KBM-7 (cell line): ENCODE measurements at regions not wholly inside any gene's neighbourhood (a gene's known extent, or its start where the extent isn't known, plus 50 kb on each side); places are given as distances from the start of the nearest gene placed in this dataset.

Experiments used
- DNase-seq: peaks from one replicate; pipeline ENCODE4 v3.0.0-alpha.2; 2015
- in situ Hi-C: fragments of 300-500 bp; cut with MboI; formaldehyde crosslinking; loops from 2 replicates; pipeline ENCODE4 v1.14.3; 2020; ENCODE audit warnings: low sequenced_read_pairs, low pct_unique_long_range_greater_than_20kb, mixed read lengths

DNA sequence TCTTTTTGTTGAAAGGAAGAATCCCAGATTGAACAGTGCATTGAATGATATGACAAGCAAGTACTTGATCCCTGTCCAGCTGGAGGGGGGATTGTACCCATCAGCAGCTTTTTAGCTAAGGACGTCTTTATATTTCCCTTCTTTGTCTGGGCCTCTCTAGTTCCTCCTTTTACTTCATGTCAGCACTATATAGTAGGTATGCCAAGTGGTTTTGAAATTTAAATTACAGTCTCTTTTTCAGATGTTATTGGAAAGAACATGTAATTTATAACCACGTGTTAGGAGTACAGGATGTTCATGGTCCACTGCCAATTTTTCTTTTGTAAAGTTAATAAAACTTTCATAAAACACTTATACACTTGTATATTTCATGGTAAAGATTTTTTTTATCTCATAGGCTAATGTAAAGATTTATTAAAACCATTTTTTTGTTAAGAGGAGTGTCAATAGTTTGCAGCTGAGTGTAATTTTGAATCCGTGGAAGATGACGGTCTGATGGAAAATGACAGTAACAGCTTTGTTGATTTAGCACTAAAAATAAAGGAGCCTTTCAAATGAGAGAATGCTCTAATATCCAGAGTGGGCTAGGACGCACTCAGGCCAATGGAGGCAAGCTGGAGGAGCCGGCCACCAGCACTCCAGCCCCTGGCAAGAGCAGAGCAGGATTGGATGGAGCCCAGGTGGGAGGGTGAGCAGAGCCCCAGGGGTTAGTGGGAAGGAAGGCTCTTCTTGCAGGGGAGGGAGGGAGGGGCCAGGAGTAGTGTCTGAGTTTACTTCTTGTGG lies 488.3 kb downstream of the INSC start:
- no peak for DNase-seq
- in situ Hi-C loops = no loop called here

GRCh38 chr11:15605094-15605493 lies 490.4 kb downstream of the INSC start:
- in situ Hi-C loops = no loop called here
- no peak for DNase-seq

DNA sequence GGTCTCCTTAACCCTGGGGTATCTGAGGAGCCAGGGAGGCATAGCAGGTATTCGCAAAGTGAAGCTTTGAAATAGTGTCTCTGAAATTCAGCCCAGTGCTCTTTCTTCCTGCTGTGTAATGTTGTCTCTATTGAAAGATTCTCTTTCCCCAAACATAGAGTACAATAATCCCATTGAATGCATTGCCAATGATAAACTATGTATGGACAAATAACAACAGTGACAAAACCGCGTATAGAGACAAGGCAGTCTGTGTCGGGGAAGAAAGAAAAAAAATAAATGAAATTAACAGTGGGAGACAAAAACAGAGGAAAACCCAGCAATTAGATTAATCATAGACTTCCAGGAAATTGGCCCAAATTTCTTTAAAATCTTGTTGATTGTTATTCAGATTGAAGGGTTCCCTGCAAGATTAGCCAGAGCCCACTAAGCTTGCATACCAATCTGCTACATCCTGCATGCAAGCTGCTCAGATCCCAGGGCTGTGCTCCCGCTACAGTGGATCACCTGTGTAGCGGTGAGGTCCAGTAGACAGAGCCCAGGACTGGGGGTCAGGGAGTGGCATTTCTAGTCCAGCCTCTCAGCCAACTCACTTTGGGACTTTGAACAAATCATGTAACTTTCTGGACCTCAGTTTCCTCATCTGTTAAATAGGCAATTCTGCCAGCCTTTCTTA lies 492.8 kb downstream of the INSC start:
- in situ Hi-C loops = no loop called here
- DNase-seq = no peak

- in situ Hi-C loops = no loop called here
- DNase-seq = no peak
Observed at GRCh38 chr11:15609445-15609844, 494.7 kb downstream of the INSC start.

DNA sequence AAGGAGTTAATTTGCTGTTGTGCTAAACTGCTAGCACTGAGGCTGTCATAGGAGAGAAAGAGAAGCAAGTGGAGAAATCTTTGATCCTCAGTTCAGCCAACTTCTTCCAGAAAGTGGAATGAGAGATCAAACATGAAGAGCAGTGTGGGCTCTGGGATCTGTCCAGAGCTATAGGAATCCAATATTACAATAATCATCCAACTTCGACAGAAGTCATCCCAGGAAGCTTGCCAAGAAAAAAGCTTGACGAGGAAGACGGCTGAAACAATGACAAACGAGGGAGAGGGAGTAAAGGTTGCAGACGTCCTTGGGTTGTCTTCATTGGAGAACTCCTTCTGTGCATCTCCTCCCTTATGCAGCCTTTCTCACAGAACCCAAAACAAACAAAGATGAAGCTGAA lies 496.2 kb downstream of the INSC start:
- in situ Hi-C loops = no loop called here
- DNase-seq = no peak

DNA sequence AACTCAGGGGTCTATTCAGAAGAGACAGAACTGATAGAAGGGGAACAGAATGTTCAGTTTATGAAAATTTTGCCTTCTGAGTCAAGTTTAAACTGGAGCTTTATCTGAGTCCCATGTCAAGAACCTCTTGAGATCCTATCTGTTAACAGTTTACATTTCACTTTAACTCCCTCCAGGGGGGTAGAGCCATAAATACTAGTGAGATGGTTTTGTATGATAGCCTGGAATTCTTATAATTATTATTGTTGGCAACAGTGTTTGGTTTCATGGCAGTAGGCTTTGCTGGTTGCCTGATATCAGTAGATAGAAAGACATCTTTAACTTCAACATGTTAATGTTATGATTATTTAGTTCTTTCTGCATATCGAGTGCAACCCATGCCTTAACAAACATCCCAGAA lies 498.5 kb downstream of the INSC start:
- DNase-seq = no peak
- in situ Hi-C loops = no loop called here

- in situ Hi-C loops = no loop called here
- DNase-seq = no peak
Observed at GRCh38 chr11:15613789-15614188, 499.1 kb downstream of the INSC start.

DNA sequence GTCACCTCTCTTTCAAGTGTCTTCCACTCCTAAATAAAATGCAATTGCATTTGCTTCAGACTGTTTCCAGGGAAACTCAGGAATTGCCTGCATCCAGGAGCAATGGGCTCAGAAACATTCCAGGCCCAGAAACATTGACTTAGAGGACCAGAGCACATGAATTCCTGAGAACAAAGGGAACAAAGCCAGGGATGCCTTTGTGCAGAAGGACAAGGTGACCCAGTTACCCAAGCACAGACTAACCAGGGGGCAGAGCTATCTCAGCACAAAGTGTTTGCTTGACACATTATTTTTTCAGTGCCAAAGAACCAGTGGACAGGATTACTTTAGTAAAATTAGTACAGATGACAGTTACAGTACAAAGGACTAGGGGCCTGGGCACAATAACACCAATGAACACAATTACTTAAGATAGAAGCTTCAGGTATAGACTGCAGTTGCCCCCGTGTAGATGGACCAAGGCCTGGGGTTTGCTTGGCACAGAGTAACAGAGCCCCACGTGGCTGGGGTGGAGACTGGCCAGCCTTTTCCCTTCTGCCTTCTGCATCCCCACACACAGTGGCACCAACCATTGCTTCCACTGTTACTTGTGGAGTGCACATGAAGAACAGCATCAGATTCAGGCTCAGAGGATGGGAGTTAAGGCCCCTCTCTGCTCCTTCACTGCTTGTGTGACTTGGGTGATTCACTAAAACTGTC lies 500.8 kb downstream of the INSC start:
- in situ Hi-C loops = no loop called here
- DNase-seq = no peak

GRCh38 chr11:15616130-15617105 lies 501.7 kb downstream of the INSC start:
- in situ Hi-C loops = no loop called here
- no peak for DNase-seq

GRCh38 chr11:15617126-15617525 lies 502.4 kb downstream of the INSC start:
- DNase-seq = no peak
- in situ Hi-C loops = no loop called here

DNA sequence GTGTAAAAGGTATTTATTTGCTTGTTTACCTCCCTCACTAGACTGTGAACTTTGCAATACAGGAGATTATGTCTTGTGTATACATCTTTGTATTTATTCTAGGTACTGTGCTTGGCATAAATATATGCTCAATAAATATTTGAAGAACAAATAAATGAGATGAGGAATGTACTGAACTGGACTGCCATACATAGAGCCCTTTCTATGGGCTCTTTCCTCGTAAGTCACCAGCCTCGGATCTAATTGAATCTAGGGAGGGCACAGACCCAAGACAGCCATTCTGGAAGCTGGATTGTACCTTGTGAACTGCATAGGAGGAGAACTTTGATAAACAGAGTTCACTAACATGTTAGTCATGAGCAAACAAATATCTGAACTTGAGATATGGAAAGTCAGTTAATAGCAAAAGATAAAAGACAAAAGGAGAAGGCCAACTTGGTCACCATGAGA lies 503.9 kb downstream of the INSC start:
- in situ Hi-C loops = no loop called here
- no peak for DNase-seq

- DNase-seq = no peak
- in situ Hi-C loops = no loop called here
Observed at GRCh38 chr11:15621565-15621964, 506.8 kb downstream of the INSC start.

- no peak for DNase-seq
- in situ Hi-C loops = no loop called here
Observed at GRCh38 chr11:15622231-15622890, 507.6 kb downstream of the INSC start.

DNA sequence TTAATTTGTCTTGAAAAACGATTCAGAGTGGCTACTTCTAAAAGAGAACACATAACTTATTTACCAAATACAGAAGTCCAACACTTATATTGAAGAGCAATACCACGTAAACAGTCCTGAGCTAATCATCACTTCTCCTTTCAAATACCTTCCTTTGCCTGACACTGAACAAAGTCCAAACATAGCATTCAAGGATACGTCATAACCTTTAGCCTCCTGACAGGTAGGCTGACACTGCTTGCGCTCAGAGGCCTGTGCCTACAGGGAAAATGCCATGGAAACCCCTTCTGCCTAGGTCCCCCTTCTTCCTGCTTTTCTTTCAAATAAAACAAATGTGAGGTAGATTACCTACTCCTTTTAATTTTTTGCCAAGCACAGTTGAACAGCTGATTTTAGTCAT lies 510.0 kb downstream of the INSC start:
- in situ Hi-C loops = no loop called here
- no peak for DNase-seq

DNA sequence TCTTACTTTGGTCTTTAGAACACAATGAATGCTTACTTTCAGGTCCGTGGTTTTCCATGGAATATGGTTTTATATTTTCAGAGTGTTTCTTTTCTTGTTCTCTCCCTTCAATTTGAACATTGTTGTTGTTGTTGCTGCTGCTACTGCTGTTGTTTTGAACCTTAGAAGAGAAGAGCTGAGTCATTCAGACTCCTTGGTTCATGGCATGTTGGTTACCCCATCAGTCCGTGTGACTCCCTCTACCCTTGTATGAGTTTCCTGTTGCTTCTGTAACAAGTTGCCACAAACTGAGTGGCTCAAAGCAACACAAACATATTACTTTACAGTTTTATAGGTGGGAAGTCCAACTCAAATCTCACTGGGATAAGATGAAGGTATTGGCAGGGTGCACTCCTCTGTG lies 511.0 kb downstream of the INSC start:
- no peak for DNase-seq
- in situ Hi-C loops = no loop called here

- in situ Hi-C loops = no loop called here
- DNase-seq = no peak
Observed at GRCh38 chr11:15627560-15627959, 512.8 kb downstream of the INSC start.

DNA sequence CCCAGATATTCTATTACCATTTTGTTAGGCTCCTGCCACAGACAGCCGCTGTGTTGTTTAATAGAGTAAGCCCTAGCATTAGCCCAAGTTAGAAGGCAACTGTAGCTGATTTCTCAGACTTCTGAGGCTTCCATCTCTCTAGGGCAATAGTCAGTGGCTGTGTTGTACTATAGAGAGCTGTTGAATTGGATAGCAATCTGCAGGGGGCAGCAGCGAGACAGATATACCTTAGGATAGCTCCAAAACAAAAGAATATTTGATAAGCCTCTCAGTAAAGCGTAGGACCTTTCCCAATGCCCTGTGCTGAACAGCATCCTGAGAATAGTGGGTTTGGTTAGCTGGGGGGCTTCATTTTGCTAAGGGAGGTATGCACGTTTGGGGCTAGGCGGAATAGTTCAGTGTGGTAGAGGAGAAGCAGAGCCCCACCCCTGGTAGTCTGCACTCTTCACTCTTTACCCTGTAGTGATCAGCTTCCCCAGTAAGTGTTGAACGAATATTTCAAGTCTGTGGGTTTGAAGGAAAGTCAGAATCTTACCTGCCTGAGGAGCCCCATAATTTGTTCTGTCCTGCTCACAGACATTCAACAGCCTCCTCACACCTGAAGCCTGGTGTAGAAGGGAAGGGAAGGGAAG lies 515.1 kb downstream of the INSC start:
- DNase-seq = no peak
- in situ Hi-C loops = no loop called here

DNA sequence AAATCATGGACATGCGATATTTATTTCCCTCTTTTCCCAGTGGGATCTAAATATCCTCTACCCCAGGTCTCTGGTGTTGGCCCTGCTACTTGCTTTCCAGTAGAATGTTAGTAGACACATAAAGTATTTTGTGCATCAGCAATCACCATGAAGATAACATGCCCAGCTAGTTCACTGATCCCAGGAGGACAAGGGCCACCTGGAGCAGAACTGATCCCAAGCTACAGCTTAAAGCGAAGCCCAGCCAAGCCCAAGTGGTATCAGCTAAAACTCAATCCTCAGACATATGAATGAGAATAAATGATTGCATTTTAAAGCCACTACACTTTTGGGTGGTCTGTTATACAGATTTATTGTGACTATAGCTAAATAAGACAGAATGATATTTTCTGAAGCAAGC lies 516.2 kb downstream of the INSC start:
- in situ Hi-C loops = no loop called here
- DNase-seq = no peak
